HL-60 (cell line): ENCODE measurements at regions not wholly inside any gene's neighbourhood (a gene's known extent, or its start where the extent isn't known, plus 50 kb on each side); places are given as distances from the start of the nearest gene placed in this dataset.
"Not testable (repeated sequence)": the region's sequence is repeated elsewhere in the genome, so short reads cannot be mapped to it uniquely, and the experiment has no call there.

ENCODE experiments used
- CTCF ChIP-seq: IDR thresholded peaks from one replicate; pipeline ENCODE4 v1.5.1; 2011; ENCODE audit warnings: low read length, control low read depth, inconsistent platforms; ENCODE audit not compliant: insufficient read depth
- GABPA ChIP-seq: IDR thresholded peaks from 2 replicates; pipeline ENCODE4 v1.6.1; 2012; ENCODE audit warnings: low read depth
- POLR2AphosphoS5 ChIP-seq: IDR thresholded peaks from 2 replicates; pipeline ENCODE4 v1.6.1; 2012; ENCODE audit warnings: low read depth
- SPI1 ChIP-seq: IDR thresholded peaks from 2 replicates; pipeline ENCODE4 v1.6.1; 2012; ENCODE audit warnings: low read depth, mild to moderate bottlenecking, borderline replicate concordance
- TF ChIP-seq, protein P1 (sequence below): IDR thresholded peaks from 2 replicates; pipeline ENCODE4 v1.6.1; 2012; ENCODE audit warnings: low read depth; ENCODE audit not compliant: insufficient replicate concordance

- TF ChIP-seq, protein P1, sequence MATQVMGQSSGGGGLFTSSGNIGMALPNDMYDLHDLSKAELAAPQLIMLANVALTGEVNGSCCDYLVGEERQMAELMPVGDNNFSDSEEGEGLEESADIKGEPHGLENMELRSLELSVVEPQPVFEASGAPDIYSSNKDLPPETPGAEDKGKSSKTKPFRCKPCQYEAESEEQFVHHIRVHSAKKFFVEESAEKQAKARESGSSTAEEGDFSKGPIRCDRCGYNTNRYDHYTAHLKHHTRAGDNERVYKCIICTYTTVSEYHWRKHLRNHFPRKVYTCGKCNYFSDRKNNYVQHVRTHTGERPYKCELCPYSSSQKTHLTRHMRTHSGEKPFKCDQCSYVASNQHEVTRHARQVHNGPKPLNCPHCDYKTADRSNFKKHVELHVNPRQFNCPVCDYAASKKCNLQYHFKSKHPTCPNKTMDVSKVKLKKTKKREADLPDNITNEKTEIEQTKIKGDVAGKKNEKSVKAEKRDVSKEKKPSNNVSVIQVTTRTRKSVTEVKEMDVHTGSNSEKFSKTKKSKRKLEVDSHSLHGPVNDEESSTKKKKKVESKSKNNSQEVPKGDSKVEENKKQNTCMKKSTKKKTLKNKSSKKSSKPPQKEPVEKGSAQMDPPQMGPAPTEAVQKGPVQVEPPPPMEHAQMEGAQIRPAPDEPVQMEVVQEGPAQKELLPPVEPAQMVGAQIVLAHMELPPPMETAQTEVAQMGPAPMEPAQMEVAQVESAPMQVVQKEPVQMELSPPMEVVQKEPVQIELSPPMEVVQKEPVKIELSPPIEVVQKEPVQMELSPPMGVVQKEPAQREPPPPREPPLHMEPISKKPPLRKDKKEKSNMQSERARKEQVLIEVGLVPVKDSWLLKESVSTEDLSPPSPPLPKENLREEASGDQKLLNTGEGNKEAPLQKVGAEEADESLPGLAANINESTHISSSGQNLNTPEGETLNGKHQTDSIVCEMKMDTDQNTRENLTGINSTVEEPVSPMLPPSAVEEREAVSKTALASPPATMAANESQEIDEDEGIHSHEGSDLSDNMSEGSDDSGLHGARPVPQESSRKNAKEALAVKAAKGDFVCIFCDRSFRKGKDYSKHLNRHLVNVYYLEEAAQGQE = not testable (repeated sequence)
- TF ChIP-seq CTCF, SPI1, POLR2AphosphoS5, GABPA: not testable (repeated sequence)
Measured at GRCh38 chr2:224148058-224148457, 109.0 kb upstream of the SERPINE2 start.
